K562 (cell line): ENCODE measurements at regions not wholly inside any gene's neighbourhood (a gene's known extent, or its start where the extent isn't known, plus 50 kb on each side); places are given as distances from the start of the nearest gene placed in this dataset.

Experiments
- DPF2 ChIP-seq: fragments of 450-650 bp; IDR thresholded peaks from 2 replicates; pipeline ENCODE4 v1.6.1; 2016
- FOXP1 ChIP-seq: sonication (generic); formaldehyde crosslinking; IDR thresholded peaks from 2 replicates; pipeline ENCODE4 v1.8.0; 2022; ENCODE audit warnings: mild to moderate bottlenecking, missing genetic modification reagents
- RNF2 ChIP-seq: sonication (generic); IDR thresholded peaks from 2 replicates; pipeline ENCODE4 v1.6.1; 2016
- SMARCA5 ChIP-seq: fragments of 450-650 bp; IDR thresholded peaks from 2 replicates; pipeline ENCODE4 v1.6.1; 2016
- TARDBP ChIP-seq: fragments of 450-650 bp; IDR thresholded peaks from 2 replicates; pipeline ENCODE4 v1.6.1; 2016
- ZNF12 ChIP-seq: sonication (generic); formaldehyde crosslinking; IDR thresholded peaks from 2 replicates; pipeline ENCODE4 v1.4.0; 2020; ENCODE audit warnings: mild to moderate bottlenecking, missing genetic modification reagents
- ZNF133 ChIP-seq: fragments of 250-450 bp; sonication (Bioruptor Pico); IDR thresholded peaks from 2 replicates; pipeline ENCODE4 v1.4.0; 2020; ENCODE audit warnings: mild to moderate bottlenecking
- ZNF253 ChIP-seq: fragments of 250-450 bp; sonication (Bioruptor Pico); conservative IDR thresholded peaks from 2 replicates; pipeline ENCODE4 v1.6.1; 2021; ENCODE audit warnings: mild to moderate bottlenecking
- ZSCAN29 ChIP-seq: fragments of 450-650 bp; IDR thresholded peaks from 2 replicates; pipeline ENCODE4 v1.6.1; 2017
- TF ChIP-seq, protein P1 (sequence below): fragments of 450-650 bp; conservative IDR thresholded peaks from 2 replicates; pipeline ENCODE4 v1.6.1; 2016; ENCODE audit warnings: missing genetic modification characterization, low read depth, mild to moderate bottlenecking, missing compliant biosample characterization, moderate library complexity
- TF ChIP-seq, protein P2 (sequence below): sonication (generic); formaldehyde crosslinking; IDR thresholded peaks from 2 replicates; pipeline ENCODE4 v1.8.0; 2023; ENCODE audit warnings: mild to moderate bottlenecking, missing genetic modification reagents
- TF ChIP-seq, protein P3 (sequence below), 3 experiments: IDR thresholded peaks in 2 of 3; conservative IDR thresholded peaks in 1 of 3; 2 replicates each; pipeline ENCODE4 v1.5.1; 2011 to 2012; ENCODE audit warnings: low read length in 3 of 3, mild to moderate bottlenecking in 3 of 3, control low read depth in 2 of 3, improper control_type of control experiment in 1 of 3, inconsistent platforms in 1 of 3, low read depth in 1 of 3, mixed read lengths in 1 of 3, moderate library complexity in 1 of 3; ENCODE audit not compliant: insufficient read depth in 2 of 3
- TF ChIP-seq, protein P4 (sequence below): fragments of 200-400 bp; formaldehyde crosslinking; IDR thresholded peaks from 2 replicates; pipeline ENCODE4 v1.6.1; 2017; ENCODE audit warnings: mild to moderate bottlenecking, low read depth, low read length, moderate library complexity

DNA sequence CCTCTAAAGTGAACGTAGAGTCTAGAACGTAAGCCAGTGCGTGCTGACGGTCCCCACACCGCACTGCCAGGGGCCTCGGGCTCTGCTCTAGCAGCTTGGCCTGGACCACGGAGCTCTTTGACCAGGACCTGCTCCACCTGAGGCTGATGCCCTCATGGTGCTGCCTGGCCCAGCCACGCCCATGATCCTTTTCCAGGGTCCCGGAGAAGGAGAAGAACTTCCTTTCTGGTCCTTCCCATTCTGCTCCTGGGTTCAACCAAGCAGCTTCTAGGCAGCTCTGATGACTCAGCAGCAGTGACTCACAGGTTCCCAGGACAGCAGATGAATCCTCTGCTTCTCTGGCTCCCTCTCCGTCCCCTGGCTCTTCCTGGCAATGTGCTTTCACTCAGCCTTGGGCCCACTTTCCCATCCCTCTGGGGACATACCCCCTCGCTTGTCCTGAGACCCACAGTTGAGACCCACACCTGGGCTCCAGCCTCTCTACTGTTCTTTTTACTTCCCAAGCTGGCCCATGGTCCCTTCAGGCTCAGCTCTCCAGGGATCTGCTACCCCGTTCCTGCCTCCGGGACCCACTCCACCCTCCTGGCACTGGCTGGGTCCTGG is 246.3 kb upstream of the RAB4A start:
- TF ChIP-seq SMARCA5 = no peak
- TF ChIP-seq, protein P1, sequence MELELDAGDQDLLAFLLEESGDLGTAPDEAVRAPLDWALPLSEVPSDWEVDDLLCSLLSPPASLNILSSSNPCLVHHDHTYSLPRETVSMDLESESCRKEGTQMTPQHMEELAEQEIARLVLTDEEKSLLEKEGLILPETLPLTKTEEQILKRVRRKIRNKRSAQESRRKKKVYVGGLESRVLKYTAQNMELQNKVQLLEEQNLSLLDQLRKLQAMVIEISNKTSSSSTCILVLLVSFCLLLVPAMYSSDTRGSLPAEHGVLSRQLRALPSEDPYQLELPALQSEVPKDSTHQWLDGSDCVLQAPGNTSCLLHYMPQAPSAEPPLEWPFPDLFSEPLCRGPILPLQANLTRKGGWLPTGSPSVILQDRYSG (tag) = no peak
- TF ChIP-seq ZNF133 (CRISPR knock-in tag) = no peak
- TF ChIP-seq RNF2 = no peak
- no peak for TF ChIP-seq ZSCAN29
- no peak for TF ChIP-seq ZNF12 (CRISPR knock-in tag)
- TF ChIP-seq, protein P2, sequence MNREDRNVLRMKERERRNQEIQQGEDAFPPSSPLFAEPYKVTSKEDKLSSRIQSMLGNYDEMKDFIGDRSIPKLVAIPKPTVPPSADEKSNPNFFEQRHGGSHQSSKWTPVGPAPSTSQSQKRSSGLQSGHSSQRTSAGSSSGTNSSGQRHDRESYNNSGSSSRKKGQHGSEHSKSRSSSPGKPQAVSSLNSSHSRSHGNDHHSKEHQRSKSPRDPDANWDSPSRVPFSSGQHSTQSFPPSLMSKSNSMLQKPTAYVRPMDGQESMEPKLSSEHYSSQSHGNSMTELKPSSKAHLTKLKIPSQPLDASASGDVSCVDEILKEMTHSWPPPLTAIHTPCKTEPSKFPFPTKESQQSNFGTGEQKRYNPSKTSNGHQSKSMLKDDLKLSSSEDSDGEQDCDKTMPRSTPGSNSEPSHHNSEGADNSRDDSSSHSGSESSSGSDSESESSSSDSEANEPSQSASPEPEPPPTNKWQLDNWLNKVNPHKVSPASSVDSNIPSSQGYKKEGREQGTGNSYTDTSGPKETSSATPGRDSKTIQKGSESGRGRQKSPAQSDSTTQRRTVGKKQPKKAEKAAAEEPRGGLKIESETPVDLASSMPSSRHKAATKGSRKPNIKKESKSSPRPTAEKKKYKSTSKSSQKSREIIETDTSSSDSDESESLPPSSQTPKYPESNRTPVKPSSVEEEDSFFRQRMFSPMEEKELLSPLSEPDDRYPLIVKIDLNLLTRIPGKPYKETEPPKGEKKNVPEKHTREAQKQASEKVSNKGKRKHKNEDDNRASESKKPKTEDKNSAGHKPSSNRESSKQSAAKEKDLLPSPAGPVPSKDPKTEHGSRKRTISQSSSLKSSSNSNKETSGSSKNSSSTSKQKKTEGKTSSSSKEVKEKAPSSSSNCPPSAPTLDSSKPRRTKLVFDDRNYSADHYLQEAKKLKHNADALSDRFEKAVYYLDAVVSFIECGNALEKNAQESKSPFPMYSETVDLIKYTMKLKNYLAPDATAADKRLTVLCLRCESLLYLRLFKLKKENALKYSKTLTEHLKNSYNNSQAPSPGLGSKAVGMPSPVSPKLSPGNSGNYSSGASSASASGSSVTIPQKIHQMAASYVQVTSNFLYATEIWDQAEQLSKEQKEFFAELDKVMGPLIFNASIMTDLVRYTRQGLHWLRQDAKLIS = no peak
- TF ChIP-seq FOXP1 = no peak
- TF ChIP-seq, protein P3, sequence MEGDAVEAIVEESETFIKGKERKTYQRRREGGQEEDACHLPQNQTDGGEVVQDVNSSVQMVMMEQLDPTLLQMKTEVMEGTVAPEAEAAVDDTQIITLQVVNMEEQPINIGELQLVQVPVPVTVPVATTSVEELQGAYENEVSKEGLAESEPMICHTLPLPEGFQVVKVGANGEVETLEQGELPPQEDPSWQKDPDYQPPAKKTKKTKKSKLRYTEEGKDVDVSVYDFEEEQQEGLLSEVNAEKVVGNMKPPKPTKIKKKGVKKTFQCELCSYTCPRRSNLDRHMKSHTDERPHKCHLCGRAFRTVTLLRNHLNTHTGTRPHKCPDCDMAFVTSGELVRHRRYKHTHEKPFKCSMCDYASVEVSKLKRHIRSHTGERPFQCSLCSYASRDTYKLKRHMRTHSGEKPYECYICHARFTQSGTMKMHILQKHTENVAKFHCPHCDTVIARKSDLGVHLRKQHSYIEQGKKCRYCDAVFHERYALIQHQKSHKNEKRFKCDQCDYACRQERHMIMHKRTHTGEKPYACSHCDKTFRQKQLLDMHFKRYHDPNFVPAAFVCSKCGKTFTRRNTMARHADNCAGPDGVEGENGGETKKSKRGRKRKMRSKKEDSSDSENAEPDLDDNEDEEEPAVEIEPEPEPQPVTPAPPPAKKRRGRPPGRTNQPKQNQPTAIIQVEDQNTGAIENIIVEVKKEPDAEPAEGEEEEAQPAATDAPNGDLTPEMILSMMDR (IDR thresholded peaks at IDR 0.05 in 2 of 3, conservative IDR thresholded peaks at IDR 0.05 in 1 of 3; ENCODE audit: insufficient read depth in 2 of 3, low read depth in 1 of 3, low read length in 3 of 3) = no peak
- peak; percentile 83 for TF ChIP-seq DPF2
- no peak for TF ChIP-seq TARDBP
- TF ChIP-seq, protein P4, sequence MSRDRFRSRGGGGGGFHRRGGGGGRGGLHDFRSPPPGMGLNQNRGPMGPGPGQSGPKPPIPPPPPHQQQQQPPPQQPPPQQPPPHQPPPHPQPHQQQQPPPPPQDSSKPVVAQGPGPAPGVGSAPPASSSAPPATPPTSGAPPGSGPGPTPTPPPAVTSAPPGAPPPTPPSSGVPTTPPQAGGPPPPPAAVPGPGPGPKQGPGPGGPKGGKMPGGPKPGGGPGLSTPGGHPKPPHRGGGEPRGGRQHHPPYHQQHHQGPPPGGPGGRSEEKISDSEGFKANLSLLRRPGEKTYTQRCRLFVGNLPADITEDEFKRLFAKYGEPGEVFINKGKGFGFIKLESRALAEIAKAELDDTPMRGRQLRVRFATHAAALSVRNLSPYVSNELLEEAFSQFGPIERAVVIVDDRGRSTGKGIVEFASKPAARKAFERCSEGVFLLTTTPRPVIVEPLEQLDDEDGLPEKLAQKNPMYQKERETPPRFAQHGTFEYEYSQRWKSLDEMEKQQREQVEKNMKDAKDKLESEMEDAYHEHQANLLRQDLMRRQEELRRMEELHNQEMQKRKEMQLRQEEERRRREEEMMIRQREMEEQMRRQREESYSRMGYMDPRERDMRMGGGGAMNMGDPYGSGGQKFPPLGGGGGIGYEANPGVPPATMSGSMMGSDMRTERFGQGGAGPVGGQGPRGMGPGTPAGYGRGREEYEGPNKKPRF = no peak
- no peak for TF ChIP-seq ZNF253
